ENCODE measurements at regions not wholly inside any gene's neighbourhood (a gene's known extent, or its start where the extent isn't known, plus 50 kb on each side); places are given as distances from the start of the nearest gene placed in this dataset.

- BruUV-seq (replicated peaks): no TSS peak
- Histone ChIP-seq H3K4me1 (no peaks in the 10 kb centered on the region), H3K4me3 (ENCODE audit: low read depth, low read length) (no peak overlapping the region), H3K36me3 (ENCODE audit: control insufficient read depth, insufficient read depth, low read length) (no peaks in the 10 kb centered on the region), H3K9me3 (no peaks in the 10 kb centered on the region), H3K27me3 (replicated peaks; ENCODE audit: control insufficient read depth, insufficient read depth, low read length) (no peaks in the 10 kb centered on the region)
- H3K27ac Mint-ChIP-seq (ENCODE audit: unreplicated experiment): no peak overlapping the region
- no peak for TF ChIP-seq CTCF (IDR thresholded peaks at IDR 0.05; ENCODE audit: insufficient read depth in 1 of 2, low read depth in 1 of 2, low read length in 1 of 2, severe bottlenecking in 1 of 2, unreplicated experiment in 1 of 2)
- no peaks in the 10 kb centered on the region for H3K9me3 Mint-ChIP-seq (ENCODE audit: unreplicated experiment)
- intact Hi-C loops (cut with micrococcal nuclease; ENCODE audit: unreplicated experiment): no loop called here
- no peak overlapping the region for H3K4me3 Mint-ChIP-seq (ENCODE audit: unreplicated experiment)
- ChIA-PET POLR2A (no interaction called here), CTCF (no interaction called here)
- no peaks in the 10 kb centered on the region for H3K36me3 Mint-ChIP-seq (ENCODE audit: insufficient read depth, unreplicated experiment)
- no peaks in the 10 kb centered on the region for H3K4me1 Mint-ChIP-seq (ENCODE audit: low read depth, unreplicated experiment)
- DNase-seq: no peak
- H3K27me3 Mint-ChIP-seq (ENCODE audit: insufficient read depth, unreplicated experiment): no peaks in the 10 kb centered on the region
These were observed 91.5 kb upstream of the NCOR2 start for GRCh38 chr12:124658806-124659402.

GRCh38 chr12:124658302-124658701 lies 90.9 kb upstream of the NCOR2 start:
- TF ChIP-seq CTCF (IDR thresholded peaks at IDR 0.05; ENCODE audit: insufficient read depth in 1 of 2, low read depth in 1 of 2, low read length in 1 of 2, severe bottlenecking in 1 of 2, unreplicated experiment in 1 of 2): no peak
- no peaks in the 10 kb centered on the region for H3K9me3 ChIP-seq
- Mint-ChIP-seq H3K4me3 (ENCODE audit: unreplicated experiment) (no peak overlapping the region), H3K27me3 (ENCODE audit: insufficient read depth, unreplicated experiment) (no peaks in the 10 kb centered on the region), H3K4me1 (ENCODE audit: low read depth, unreplicated experiment) (no peaks in the 10 kb centered on the region), H3K9me3 (ENCODE audit: unreplicated experiment) (no peaks in the 10 kb centered on the region), H3K27ac (ENCODE audit: unreplicated experiment) (no peak overlapping the region), H3K36me3 (ENCODE audit: insufficient read depth, unreplicated experiment) (no peaks in the 10 kb centered on the region)
- intact Hi-C loops (cut with micrococcal nuclease; ENCODE audit: unreplicated experiment): no loop called here
- no peaks in the 10 kb centered on the region for H3K27me3 ChIP-seq (replicated peaks; ENCODE audit: control insufficient read depth, insufficient read depth, low read length)
- no TSS peak for BruUV-seq (replicated peaks)
- no peak overlapping the region for H3K4me3 ChIP-seq (ENCODE audit: low read depth, low read length)
- H3K36me3 ChIP-seq (ENCODE audit: control insufficient read depth, insufficient read depth, low read length): no peaks in the 10 kb centered on the region
- DNase-seq: no peak
- POLR2A ChIA-PET: no interaction called here
- H3K4me1 ChIP-seq: no peaks in the 10 kb centered on the region
- CTCF ChIA-PET: no interaction called here

DNA sequence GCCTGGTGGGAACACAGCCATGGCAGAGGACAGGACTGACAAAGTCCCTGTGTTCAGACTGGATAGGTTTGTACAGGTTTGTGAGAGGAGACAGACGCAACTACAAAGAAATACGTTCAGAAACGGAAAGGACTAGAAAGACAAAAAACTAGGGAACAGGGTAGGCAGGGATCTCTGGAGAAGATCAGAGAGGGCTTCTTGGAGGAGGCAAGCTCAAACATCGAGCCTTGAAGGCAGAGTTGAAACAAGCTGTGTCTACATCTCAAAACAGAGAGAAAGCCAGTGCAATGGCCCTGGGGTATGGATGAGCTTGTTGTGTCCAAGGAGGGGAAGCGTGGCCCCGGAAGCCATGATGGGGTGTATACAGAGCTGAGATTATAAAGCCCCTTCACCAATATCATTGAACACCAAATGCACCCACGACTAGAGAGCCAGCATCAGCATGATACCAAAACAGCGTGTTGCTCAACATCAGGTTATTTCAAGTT lies 89.6 kb upstream of the NCOR2 start:
- POLR2A ChIA-PET: no interaction called here
- H3K27me3 Mint-ChIP-seq (ENCODE audit: insufficient read depth, unreplicated experiment): no peaks in the 10 kb centered on the region
- no peak for DNase-seq
- CTCF ChIA-PET: no interaction called here
- Histone ChIP-seq H3K4me3 (ENCODE audit: low read depth, low read length) (no peak overlapping the region), H3K4me1 (no peaks in the 10 kb centered on the region), H3K9me3 (no peaks in the 10 kb centered on the region), H3K27me3 (replicated peaks; ENCODE audit: control insufficient read depth, insufficient read depth, low read length) (no peaks in the 10 kb centered on the region), H3K36me3 (ENCODE audit: control insufficient read depth, insufficient read depth, low read length) (no peaks in the 10 kb centered on the region)
- no peaks in the 10 kb centered on the region for H3K4me1 Mint-ChIP-seq (ENCODE audit: low read depth, unreplicated experiment)
- H3K27ac Mint-ChIP-seq (ENCODE audit: unreplicated experiment): no peak overlapping the region
- TF ChIP-seq CTCF (IDR thresholded peaks at IDR 0.05; ENCODE audit: insufficient read depth in 1 of 2, low read depth in 1 of 2, low read length in 1 of 2, severe bottlenecking in 1 of 2, unreplicated experiment in 1 of 2): no peak
- no peaks in the 10 kb centered on the region for H3K9me3 Mint-ChIP-seq (ENCODE audit: unreplicated experiment)
- intact Hi-C loops (cut with micrococcal nuclease; ENCODE audit: unreplicated experiment): no loop called here
- BruUV-seq (replicated peaks): no TSS peak
- H3K4me3 Mint-ChIP-seq (ENCODE audit: unreplicated experiment): no peak overlapping the region
- no peaks in the 10 kb centered on the region for H3K36me3 Mint-ChIP-seq (ENCODE audit: insufficient read depth, unreplicated experiment)
